Trophoblast cell (in vitro differentiated cells and primary cell): ENCODE measurements at regions not wholly inside any gene's neighbourhood (a gene's known extent, or its start where the extent isn't known, plus 50 kb on each side); places are given as distances from the start of the nearest gene placed in this dataset.
"Not testable (repeated sequence)": the region's sequence is repeated elsewhere in the genome, so short reads cannot be mapped to it uniquely, and the experiment has no call there.

Experiments
- DNase-seq, 2 donors: peaks; one replicate each; pipeline ENCODE4 v3.0.0-alpha.2; 2016
- H2AFZ ChIP-seq: 2 replicates; pipeline ENCODE4 v1.6.1; 2013; ENCODE audit warnings: low read length, moderate library complexity, mild to moderate bottlenecking; ENCODE audit not compliant: insufficient read depth, poor library complexity
- H2AK5ac ChIP-seq: 2 replicates; pipeline ENCODE4 v1.6.1; 2013; ENCODE audit warnings: mild to moderate bottlenecking, low read length
- H2BK120ac ChIP-seq: 2 replicates; pipeline ENCODE4 v1.6.1; 2013; ENCODE audit warnings: low read length, mild to moderate bottlenecking, moderate library complexity; ENCODE audit not compliant: insufficient read depth, poor library complexity
- H2BK12ac ChIP-seq: 2 replicates; pipeline ENCODE4 v1.6.1; 2013; ENCODE audit warnings: mild to moderate bottlenecking, low read length, moderate library complexity
- H2BK5ac ChIP-seq: 2 replicates; pipeline ENCODE4 v1.6.1; 2013; ENCODE audit warnings: low read length, low read depth, moderate library complexity, mild to moderate bottlenecking; ENCODE audit not compliant: poor library complexity
- H3K14ac ChIP-seq: 2 replicates; pipeline ENCODE4 v1.6.1; 2013; ENCODE audit warnings: mild to moderate bottlenecking, low read length
- H3K18ac ChIP-seq: 2 replicates; pipeline ENCODE4 v1.6.1; 2013; ENCODE audit warnings: mild to moderate bottlenecking, low read length
- H3K23ac ChIP-seq: 2 replicates; pipeline ENCODE4 v1.6.1; 2013; ENCODE audit warnings: low read length
- H3K27ac ChIP-seq: 2 replicates; pipeline ENCODE4 v1.5.1; 2013; ENCODE audit warnings: low read depth, mild to moderate bottlenecking, inconsistent platforms, low read length, moderate library complexity
- H3K27me3 ChIP-seq: 2 replicates; pipeline ENCODE4 v1.6.1; 2013; ENCODE audit warnings: inconsistent platforms, mild to moderate bottlenecking, low read length, moderate library complexity; ENCODE audit not compliant: insufficient read depth
- H3K36me3 ChIP-seq, 2 experiments: 1 replicate in 1 of 2; 2 replicates in 1 of 2; pipeline ENCODE4 v1.6.1; 2013; ENCODE audit warnings: low read length in 2 of 2, mild to moderate bottlenecking in 2 of 2, moderate library complexity in 1 of 2; ENCODE audit not compliant: insufficient read depth in 2 of 2, control insufficient read depth in 1 of 2
- H3K4ac ChIP-seq: 2 replicates; pipeline ENCODE4 v1.6.1; 2013; ENCODE audit warnings: low read depth, mild to moderate bottlenecking, low read length, moderate library complexity
- H3K4me1 ChIP-seq, 2 experiments: 1 replicate in 1 of 2; 2 replicates in 1 of 2; pipeline ENCODE4 v1.6.1; 2013; ENCODE audit warnings: low read length in 2 of 2, mild to moderate bottlenecking in 2 of 2, moderate library complexity in 1 of 2; ENCODE audit not compliant: insufficient read depth in 2 of 2, control insufficient read depth in 1 of 2
- H3K4me2 ChIP-seq: 2 replicates; pipeline ENCODE4 v1.6.1; 2013; ENCODE audit warnings: inconsistent platforms, mild to moderate bottlenecking, low read length, moderate library complexity
- H3K4me3 ChIP-seq: 2 replicates; pipeline ENCODE4 v1.5.1; 2013; ENCODE audit warnings: mild to moderate bottlenecking, low read depth, low read length, inconsistent platforms
- H3K79me1 ChIP-seq: one replicate; pipeline ENCODE4 v1.6.1; 2013; ENCODE audit warnings: low read length
- H3K79me2 ChIP-seq: 2 replicates; pipeline ENCODE4 v1.6.1; 2013; ENCODE audit warnings: low read length, mild to moderate bottlenecking; ENCODE audit not compliant: control insufficient read depth, insufficient read depth, poor library complexity
- H3K9ac ChIP-seq: 2 replicates; pipeline ENCODE4 v1.6.1; 2013; ENCODE audit warnings: mild to moderate bottlenecking, low read length
- H3K9me3 ChIP-seq: 2 replicates; pipeline ENCODE4 v1.6.1; 2013; ENCODE audit warnings: low read depth, mild to moderate bottlenecking, control low read depth, inconsistent platforms, low read length; ENCODE audit not compliant: insufficient read depth
- H4K12ac ChIP-seq: 2 replicates; pipeline ENCODE4 v1.6.1; 2013; ENCODE audit warnings: low read depth, mild to moderate bottlenecking, low read length, moderate library complexity
- H4K8ac ChIP-seq: 2 replicates; pipeline ENCODE4 v1.6.1; 2013; ENCODE audit warnings: low read depth, mild to moderate bottlenecking, low read length, moderate library complexity
- H4K91ac ChIP-seq: one replicate; pipeline ENCODE4 v1.6.1; 2013; ENCODE audit warnings: low read depth, mild to moderate bottlenecking, low read length, moderate library complexity
- WGBS: extraction: QIAGEN DNeasy Blood & Tissue Kit; methylation state at CpG from one replicate; pipeline ENCODE4 v1.1.7; 2013; ENCODE audit warnings: missing lambda C conversion rate; ENCODE audit not compliant: insufficient read length, insufficient coverage; ENCODE audit errors: extremely low coverage; 5-methylcytosine and 5-hydroxymethylcytosine counted together

DNA sequence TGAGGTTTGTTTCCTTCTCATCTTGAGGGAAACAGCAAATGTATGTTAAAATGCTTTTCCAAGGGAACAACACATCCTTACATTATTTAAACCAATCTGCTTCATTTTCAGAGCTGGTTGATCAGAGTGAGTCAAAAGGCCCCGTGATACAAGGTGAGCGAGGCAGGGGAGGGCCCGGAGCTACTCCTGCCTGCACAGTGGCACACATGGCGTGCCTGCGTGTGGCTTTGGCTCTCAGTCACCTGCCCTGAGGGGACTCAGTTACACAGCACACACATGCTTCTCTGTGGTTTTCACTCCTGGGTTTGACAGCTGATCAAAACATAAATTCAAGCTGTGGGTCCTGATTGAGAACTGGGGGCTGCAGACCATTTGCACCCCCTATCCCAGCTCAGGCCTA lies 105.3 kb downstream of the NSUN5 start:
- H2AFZ ChIP-seq, DNase-seq, H3K79me2 ChIP-seq, H3K9ac ChIP-seq, H3K27ac ChIP-seq, H3K4me3 ChIP-seq, H4K12ac ChIP-seq, H2BK12ac ChIP-seq, H3K27me3 ChIP-seq, H3K4me2 ChIP-seq, H3K14ac ChIP-seq, H3K4ac ChIP-seq, H2AK5ac ChIP-seq, H3K36me3 ChIP-seq, H2BK5ac ChIP-seq, H3K9me3 ChIP-seq, H3K4me1 ChIP-seq, H3K18ac ChIP-seq, H4K91ac ChIP-seq, H2BK120ac ChIP-seq, H3K23ac ChIP-seq, H4K8ac ChIP-seq, H3K79me1 ChIP-seq: not testable (repeated sequence)
- WGBS, result no CpG with 5 or more reads among the region's 5 CpGs

- not testable (repeated sequence) for DNase-seq, H4K8ac ChIP-seq
- no CpG with 5 or more reads among the region's 9 CpGs for WGBS
Measured at GRCh38 chr7:73201264-73201663, 107.4 kb downstream of the NSUN5 start.

DNA sequence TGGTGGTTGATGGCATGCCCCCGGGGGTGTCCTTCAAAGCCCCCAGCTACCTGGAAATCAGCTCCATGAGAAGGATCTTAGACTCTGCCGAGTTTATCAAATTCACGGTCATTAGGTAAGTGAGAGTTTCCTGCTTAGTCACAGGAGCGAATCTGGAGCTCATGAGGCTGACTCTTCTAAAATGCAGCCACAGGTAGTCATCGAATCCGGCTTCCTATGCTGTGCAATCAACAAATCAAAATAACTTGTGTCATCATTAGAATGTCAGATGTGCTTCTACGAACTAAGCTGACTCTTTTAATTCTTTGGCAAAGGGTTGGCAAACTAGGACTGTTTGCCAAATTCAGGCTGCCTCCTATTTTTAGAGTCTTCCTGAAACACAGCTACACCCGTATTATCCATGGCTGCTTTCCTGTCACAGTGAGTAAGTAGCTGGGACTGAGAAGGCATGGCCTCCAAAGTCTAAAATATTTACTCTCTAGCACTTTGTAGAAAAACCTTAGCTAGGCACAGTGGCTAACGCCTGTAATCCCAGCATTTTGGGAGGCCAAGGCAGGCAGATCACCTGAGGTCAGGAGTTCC lies 108.0 kb downstream of the NSUN5 start:
- not testable (repeated sequence) for H2AK5ac ChIP-seq, H4K12ac ChIP-seq, H2BK12ac ChIP-seq, H3K79me2 ChIP-seq, H2BK120ac ChIP-seq, H3K4ac ChIP-seq, H3K79me1 ChIP-seq, H3K4me1 ChIP-seq, H3K14ac ChIP-seq, H2AFZ ChIP-seq, H4K8ac ChIP-seq, DNase-seq, H3K4me2 ChIP-seq, H4K91ac ChIP-seq, H3K4me3 ChIP-seq, H3K27me3 ChIP-seq, H3K18ac ChIP-seq, H3K36me3 ChIP-seq, H3K23ac ChIP-seq, H3K9ac ChIP-seq, H2BK5ac ChIP-seq, H3K9me3 ChIP-seq, H3K27ac ChIP-seq
- WGBS, result no CpG with 5 or more reads among the region's 9 CpGs

More at GRCh38 chr7:73201264-73201663, 107.4 kb downstream of the NSUN5 start:
- H3K4ac ChIP-seq, H3K4me2 ChIP-seq, H4K12ac ChIP-seq, H3K4me3 ChIP-seq, H3K79me1 ChIP-seq, H3K9ac ChIP-seq, H3K36me3 ChIP-seq, H3K23ac ChIP-seq, H3K14ac ChIP-seq, H2BK12ac ChIP-seq, H3K27ac ChIP-seq, H2AK5ac ChIP-seq, H3K9me3 ChIP-seq, H2AFZ ChIP-seq, H2BK5ac ChIP-seq, H4K91ac ChIP-seq, H3K27me3 ChIP-seq, H3K18ac ChIP-seq, H2BK120ac ChIP-seq, H3K79me2 ChIP-seq, H3K4me1 ChIP-seq: not testable (repeated sequence)

- DNase-seq, H2BK120ac ChIP-seq: not testable (repeated sequence)
Measured at GRCh38 chr7:73193991-73194390, 108.2 kb upstream of the SPDYE9 start.

More at GRCh38 chr7:73193991-73194390, 108.2 kb upstream of the SPDYE9 start:
- H3K79me2 ChIP-seq, H4K12ac ChIP-seq, H3K36me3 ChIP-seq, H3K4me1 ChIP-seq, H4K91ac ChIP-seq, H2AFZ ChIP-seq, H3K23ac ChIP-seq, H3K4me3 ChIP-seq, H2BK5ac ChIP-seq, H3K27ac ChIP-seq, H3K4ac ChIP-seq, H3K9ac ChIP-seq, H4K8ac ChIP-seq, H3K79me1 ChIP-seq, H3K9me3 ChIP-seq, H2BK12ac ChIP-seq, H3K27me3 ChIP-seq, H3K14ac ChIP-seq, H3K18ac ChIP-seq, H3K4me2 ChIP-seq, H2AK5ac ChIP-seq: not testable (repeated sequence)
- no CpG with 5 or more reads among the region's 10 CpGs for WGBS
